ENCODE measurements at regions not wholly inside any gene's neighbourhood (a gene's known extent, or its start where the extent isn't known, plus 50 kb on each side); places are given as distances from the start of the nearest gene placed in this dataset.

GRCh38 chr2:195521589-195521988 is 135.4 kb upstream of the SLC39A10 start:
- Histone ChIP-seq H3K4me1 (ENCODE audit: control insufficient read depth, insufficient read depth, low read length, poor library complexity, severe bottlenecking) (no peaks in the 10 kb centered on the region), H3K9me3 (ENCODE audit: control insufficient read depth, low read length) (no peaks in the 10 kb centered on the region), H3K36me3 (ENCODE audit: control insufficient read depth, insufficient read depth, low read length) (no peaks in the 10 kb centered on the region), H3K4me3 (ENCODE audit: insufficient read depth, low read depth, low read length, poor library complexity, severe bottlenecking) (no peak overlapping the region), H3K27me3 (replicated peaks; ENCODE audit: control insufficient read depth, insufficient read depth, low read length, poor library complexity, severe bottlenecking) (no peaks in the 10 kb centered on the region), H3K27ac (ENCODE audit: insufficient read depth, low read length, poor library complexity, severe bottlenecking) (no peak overlapping the region)
- no peak for DNase-seq

- H3K27ac ChIP-seq (ENCODE audit: insufficient read depth, low read length, poor library complexity, severe bottlenecking) = no peak overlapping the region
- no peaks in the 10 kb centered on the region for H3K36me3 ChIP-seq (ENCODE audit: control insufficient read depth, insufficient read depth, low read length)
- H3K27me3 ChIP-seq (replicated peaks; ENCODE audit: control insufficient read depth, insufficient read depth, low read length, poor library complexity, severe bottlenecking) = no peaks in the 10 kb centered on the region
- DNase-seq = no peak
- H3K4me3 ChIP-seq (ENCODE audit: insufficient read depth, low read depth, low read length, poor library complexity, severe bottlenecking) = no peak overlapping the region
- H3K4me1 ChIP-seq (ENCODE audit: control insufficient read depth, insufficient read depth, low read length, poor library complexity, severe bottlenecking) = no peaks in the 10 kb centered on the region
- H3K9me3 ChIP-seq (ENCODE audit: control insufficient read depth, low read length) = no peaks in the 10 kb centered on the region
These were observed 136.3 kb upstream of the SLC39A10 start for GRCh38 chr2:195520671-195521155.

GRCh38 chr2:195515551-195515950 is 141.5 kb upstream of the SLC39A10 start:
- Histone ChIP-seq H3K36me3 (ENCODE audit: control insufficient read depth, insufficient read depth, low read length) (no peaks in the 10 kb centered on the region), H3K27ac (ENCODE audit: insufficient read depth, low read length, poor library complexity, severe bottlenecking) (no peak overlapping the region)

GRCh38 chr2:195514365-195514764 is 142.7 kb upstream of the SLC39A10 start:
- DNase-seq = no peak
- H3K9me3 ChIP-seq (ENCODE audit: control insufficient read depth, low read length) = no peaks in the 10 kb centered on the region
- H3K27me3 ChIP-seq (replicated peaks; ENCODE audit: control insufficient read depth, insufficient read depth, low read length, poor library complexity, severe bottlenecking) = no peaks in the 10 kb centered on the region

More at GRCh38 chr2:195515551-195515950, 141.5 kb upstream of the SLC39A10 start:
- no peaks in the 10 kb centered on the region for H3K4me1 ChIP-seq (ENCODE audit: control insufficient read depth, insufficient read depth, low read length, poor library complexity, severe bottlenecking)
- no peak for DNase-seq
- H3K4me3 ChIP-seq (ENCODE audit: insufficient read depth, low read depth, low read length, poor library complexity, severe bottlenecking) = no peak overlapping the region
- H3K27me3 ChIP-seq (replicated peaks; ENCODE audit: control insufficient read depth, insufficient read depth, low read length, poor library complexity, severe bottlenecking) = no peaks in the 10 kb centered on the region
- H3K9me3 ChIP-seq (ENCODE audit: control insufficient read depth, low read length) = no peaks in the 10 kb centered on the region

GRCh38 chr2:195513119-195513518 is 143.9 kb upstream of the SLC39A10 start:
- no peak for DNase-seq
- Histone ChIP-seq H3K27ac (ENCODE audit: insufficient read depth, low read length, poor library complexity, severe bottlenecking) (no peak overlapping the region), H3K27me3 (replicated peaks; ENCODE audit: control insufficient read depth, insufficient read depth, low read length, poor library complexity, severe bottlenecking) (no peaks in the 10 kb centered on the region), H3K4me3 (ENCODE audit: insufficient read depth, low read depth, low read length, poor library complexity, severe bottlenecking) (no peak overlapping the region), H3K36me3 (ENCODE audit: control insufficient read depth, insufficient read depth, low read length) (no peaks in the 10 kb centered on the region), H3K4me1 (ENCODE audit: control insufficient read depth, insufficient read depth, low read length, poor library complexity, severe bottlenecking) (no peaks in the 10 kb centered on the region), H3K9me3 (ENCODE audit: control insufficient read depth, low read length) (no peaks in the 10 kb centered on the region)

More at GRCh38 chr2:195514365-195514764, 142.7 kb upstream of the SLC39A10 start:
- H3K27ac ChIP-seq (ENCODE audit: insufficient read depth, low read length, poor library complexity, severe bottlenecking) = no peak overlapping the region
- H3K4me3 ChIP-seq (ENCODE audit: insufficient read depth, low read depth, low read length, poor library complexity, severe bottlenecking) = no peak overlapping the region
- no peaks in the 10 kb centered on the region for H3K4me1 ChIP-seq (ENCODE audit: control insufficient read depth, insufficient read depth, low read length, poor library complexity, severe bottlenecking)
- no peaks in the 10 kb centered on the region for H3K36me3 ChIP-seq (ENCODE audit: control insufficient read depth, insufficient read depth, low read length)

GRCh38 chr2:195509551-195509950 is 147.5 kb upstream of the SLC39A10 start:
- H3K36me3 ChIP-seq (ENCODE audit: control insufficient read depth, insufficient read depth, low read length) = no peaks in the 10 kb centered on the region
- no peaks in the 10 kb centered on the region for H3K27me3 ChIP-seq (replicated peaks; ENCODE audit: control insufficient read depth, insufficient read depth, low read length, poor library complexity, severe bottlenecking)
- H3K27ac ChIP-seq (ENCODE audit: insufficient read depth, low read length, poor library complexity, severe bottlenecking) = no peak overlapping the region
- H3K4me1 ChIP-seq (ENCODE audit: control insufficient read depth, insufficient read depth, low read length, poor library complexity, severe bottlenecking) = no peaks in the 10 kb centered on the region
- DNase-seq = no peak
- H3K4me3 ChIP-seq (ENCODE audit: insufficient read depth, low read depth, low read length, poor library complexity, severe bottlenecking) = no peak overlapping the region
- H3K9me3 ChIP-seq (ENCODE audit: control insufficient read depth, low read length) = no peaks in the 10 kb centered on the region

GRCh38 chr2:195508139-195508455 is 148.9 kb upstream of the SLC39A10 start:
- H3K9me3 ChIP-seq (ENCODE audit: control insufficient read depth, low read length) = no peaks in the 10 kb centered on the region
- H3K36me3 ChIP-seq (ENCODE audit: control insufficient read depth, insufficient read depth, low read length) = no peaks in the 10 kb centered on the region
- no peak for DNase-seq
- H3K4me3 ChIP-seq (ENCODE audit: insufficient read depth, low read depth, low read length, poor library complexity, severe bottlenecking) = no peak overlapping the region
- no peak overlapping the region for H3K27ac ChIP-seq (ENCODE audit: insufficient read depth, low read length, poor library complexity, severe bottlenecking)
- no peaks in the 10 kb centered on the region for H3K27me3 ChIP-seq (replicated peaks; ENCODE audit: control insufficient read depth, insufficient read depth, low read length, poor library complexity, severe bottlenecking)
- H3K4me1 ChIP-seq (ENCODE audit: control insufficient read depth, insufficient read depth, low read length, poor library complexity, severe bottlenecking) = no peaks in the 10 kb centered on the region

- Histone ChIP-seq H3K27me3 (replicated peaks; ENCODE audit: control insufficient read depth, insufficient read depth, low read length, poor library complexity, severe bottlenecking) (no peaks in the 10 kb centered on the region), H3K9me3 (ENCODE audit: control insufficient read depth, low read length) (no peaks in the 10 kb centered on the region), H3K4me3 (ENCODE audit: insufficient read depth, low read depth, low read length, poor library complexity, severe bottlenecking) (no peak overlapping the region), H3K27ac (ENCODE audit: insufficient read depth, low read length, poor library complexity, severe bottlenecking) (no peak overlapping the region), H3K36me3 (ENCODE audit: control insufficient read depth, insufficient read depth, low read length) (no peaks in the 10 kb centered on the region), H3K4me1 (ENCODE audit: control insufficient read depth, insufficient read depth, low read length, poor library complexity, severe bottlenecking) (no peaks in the 10 kb centered on the region)
- DNase-seq = no peak
These were observed 149.4 kb upstream of the SLC39A10 start for GRCh38 chr2:195507447-195508138.

- no peak overlapping the region for H3K4me3 ChIP-seq (ENCODE audit: insufficient read depth, low read depth, low read length, poor library complexity, severe bottlenecking)
- H3K27me3 ChIP-seq (replicated peaks; ENCODE audit: control insufficient read depth, insufficient read depth, low read length, poor library complexity, severe bottlenecking) = no peaks in the 10 kb centered on the region
- H3K4me1 ChIP-seq (ENCODE audit: control insufficient read depth, insufficient read depth, low read length, poor library complexity, severe bottlenecking) = no peaks in the 10 kb centered on the region
- H3K36me3 ChIP-seq (ENCODE audit: control insufficient read depth, insufficient read depth, low read length) = no peaks in the 10 kb centered on the region
- no peak for DNase-seq
- H3K27ac ChIP-seq (ENCODE audit: insufficient read depth, low read length, poor library complexity, severe bottlenecking) = no peak overlapping the region
- no peaks in the 10 kb centered on the region for H3K9me3 ChIP-seq (ENCODE audit: control insufficient read depth, low read length)
These were observed 151.3 kb upstream of the SLC39A10 start for GRCh38 chr2:195505701-195506100.

- Histone ChIP-seq H3K27ac (ENCODE audit: insufficient read depth, low read length, poor library complexity, severe bottlenecking) (no peak overlapping the region), H3K27me3 (replicated peaks; ENCODE audit: control insufficient read depth, insufficient read depth, low read length, poor library complexity, severe bottlenecking) (no peaks in the 10 kb centered on the region), H3K36me3 (ENCODE audit: control insufficient read depth, insufficient read depth, low read length) (no peaks in the 10 kb centered on the region)
These were observed 153.8 kb upstream of the SLC39A10 start for GRCh38 chr2:195503208-195503607.

More at GRCh38 chr2:195503208-195503607, 153.8 kb upstream of the SLC39A10 start:
- DNase-seq = no peak
- Histone ChIP-seq H3K9me3 (ENCODE audit: control insufficient read depth, low read length) (no peaks in the 10 kb centered on the region), H3K4me3 (ENCODE audit: insufficient read depth, low read depth, low read length, poor library complexity, severe bottlenecking) (no peak overlapping the region), H3K4me1 (ENCODE audit: control insufficient read depth, insufficient read depth, low read length, poor library complexity, severe bottlenecking) (peaks cover 6% of the 10 kb centered on the region)
